Dermis microvascular lymphatic vessel endothelial cell (primary cell): ENCODE measurements at regions not wholly inside any gene's neighbourhood (a gene's known extent, or its start where the extent isn't known, plus 50 kb on each side); places are given as distances from the start of the nearest gene placed in this dataset.

ENCODE experiments used
- DNase-seq, 2 donors: peaks; one replicate each; pipeline versions ENCODE4 v3.0.0 to v3.0.0-alpha.2; 2010; ENCODE audit warnings: low read depth in 2 of 2

DNA sequence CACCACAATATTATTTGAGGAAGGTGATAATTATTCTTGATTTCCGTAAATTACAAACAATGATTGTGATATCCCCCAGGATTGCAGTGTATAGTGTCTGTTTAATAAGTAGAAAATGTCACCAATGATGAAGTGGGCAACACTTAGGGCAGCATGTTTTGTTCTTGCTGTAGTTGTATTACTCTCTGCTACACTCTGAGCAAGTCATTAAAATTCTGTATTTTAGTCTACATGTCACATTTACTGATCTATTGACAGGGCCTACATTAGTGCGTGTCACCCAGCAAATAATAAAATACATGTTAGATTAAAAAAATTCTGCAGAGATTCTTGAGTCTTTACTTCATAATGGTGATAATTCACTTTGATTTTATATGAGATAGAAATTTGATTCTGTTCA is 247.6 kb downstream of the TMX3 start:
- no peak for DNase-seq

DNA sequence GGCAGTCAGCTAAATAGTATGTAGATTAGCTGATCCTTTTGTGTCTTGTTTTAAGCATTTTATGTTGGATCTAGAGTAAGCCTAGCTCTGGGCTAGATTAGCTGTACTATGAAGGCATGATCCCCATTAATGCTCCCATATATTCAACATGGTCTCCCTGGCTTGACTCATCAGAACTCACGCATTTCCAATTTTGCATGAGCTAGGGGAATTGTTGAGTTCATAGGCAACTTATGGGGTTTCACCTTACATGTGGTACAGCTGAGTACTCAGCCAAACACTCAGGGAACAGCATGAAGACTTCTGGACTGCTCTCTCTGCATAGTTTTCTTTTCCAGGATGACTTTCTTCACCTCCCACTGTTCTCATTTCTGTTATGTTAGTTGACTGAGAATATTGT is 248.2 kb downstream of the TMX3 start:
- no peak for DNase-seq

DNA sequence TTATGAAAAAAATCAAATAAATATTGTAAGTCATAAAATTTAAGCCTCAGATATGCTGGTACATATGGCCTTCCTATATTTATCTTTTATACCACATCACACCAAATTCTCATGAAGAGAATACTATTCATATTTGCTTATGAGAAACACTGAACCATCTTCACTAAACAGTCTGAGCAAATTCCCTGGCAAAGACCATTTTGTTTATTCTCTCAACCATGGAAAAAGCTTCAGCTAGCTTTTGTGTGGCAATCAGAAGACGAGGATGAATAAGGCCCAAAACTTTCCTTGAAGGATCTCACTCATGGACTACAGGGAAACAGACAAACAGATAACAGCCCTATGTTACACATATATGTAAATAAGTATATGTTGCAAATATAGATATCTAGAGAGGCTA is 252.1 kb downstream of the TMX3 start:
- no peak for DNase-seq

DNA sequence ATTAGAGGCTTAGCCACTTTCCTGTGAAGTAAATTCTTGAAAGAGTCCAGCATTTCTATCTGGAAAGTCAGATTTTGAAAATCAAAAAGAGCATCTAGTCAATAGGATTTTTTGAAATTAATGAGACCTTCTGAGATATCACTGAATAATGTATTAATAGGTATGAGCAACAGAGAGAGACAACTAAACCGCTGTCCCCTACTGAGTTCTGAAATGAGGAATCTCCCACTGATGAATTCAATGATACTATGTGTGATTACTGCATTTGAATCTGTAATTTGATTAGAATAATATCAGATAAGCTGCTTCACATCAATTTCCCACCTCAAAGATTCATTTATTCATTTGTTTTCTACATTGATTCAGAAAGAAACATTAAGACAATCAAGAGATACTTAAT is 252.8 kb downstream of the TMX3 start:
- DNase-seq: no peak

DNA sequence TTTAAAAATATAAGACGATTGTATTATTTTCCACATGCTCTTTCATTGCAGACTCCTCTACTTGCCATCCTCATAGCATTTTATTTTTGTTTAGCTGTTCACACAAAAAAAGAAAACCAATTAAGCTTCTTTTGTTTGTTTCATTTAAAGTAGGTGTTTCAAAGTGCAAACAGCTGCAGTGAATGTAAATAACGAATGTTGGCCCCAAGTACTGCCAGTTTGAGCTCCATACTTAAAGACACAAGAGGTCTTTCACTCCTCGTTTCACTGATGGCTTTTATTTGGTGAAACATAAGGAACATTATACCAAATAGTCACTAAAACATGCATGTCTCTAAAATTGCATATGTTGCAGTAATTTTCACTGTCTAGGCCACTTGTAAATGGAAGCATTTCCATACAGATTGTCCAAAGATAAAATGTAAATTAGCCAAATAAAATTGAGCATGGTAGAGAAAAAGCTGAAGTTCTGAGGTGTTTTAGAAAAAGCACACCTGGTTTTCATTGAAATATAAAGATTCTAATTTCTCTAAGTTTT is 253.4 kb downstream of the TMX3 start:
- no peak for DNase-seq

DNA sequence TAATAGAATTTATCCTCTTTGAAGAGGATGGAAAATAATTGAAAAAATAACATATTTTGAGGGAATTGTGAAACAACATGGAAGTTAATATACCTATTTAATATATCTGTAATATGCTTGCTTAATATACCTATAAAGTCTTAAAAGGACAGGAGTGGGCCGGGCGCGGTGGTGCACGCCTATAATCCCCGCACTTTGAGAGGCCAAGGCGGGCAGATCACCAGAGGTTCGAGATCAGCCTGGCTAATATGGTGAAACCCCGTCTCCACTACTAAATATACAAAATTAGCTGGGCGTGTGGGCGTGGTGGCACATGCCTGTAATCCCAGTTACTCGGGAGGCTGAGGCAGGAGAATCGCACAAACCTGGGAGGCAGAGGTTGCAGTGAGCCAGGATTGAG is 254.9 kb downstream of the TMX3 start:
- DNase-seq: no peak

DNA sequence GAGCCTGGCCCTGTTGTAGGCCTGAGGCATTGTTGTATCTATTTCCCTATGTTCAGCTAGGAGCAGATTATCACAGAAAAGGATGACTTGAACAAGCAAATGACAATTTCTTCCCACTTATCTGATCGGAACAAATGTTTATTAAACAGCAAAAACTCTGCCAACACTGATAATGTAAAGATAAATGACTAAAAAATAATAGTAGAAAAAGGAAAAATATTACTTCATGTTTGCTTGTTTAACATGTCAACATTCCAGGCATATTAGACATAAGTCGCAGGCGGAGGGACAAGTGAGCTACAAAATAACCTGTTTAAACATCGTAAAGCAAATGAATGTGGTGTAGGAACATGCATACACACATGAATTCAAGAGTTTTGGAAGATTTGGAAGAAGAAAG is 257.9 kb downstream of the TMX3 start:
- no peak for DNase-seq

DNA sequence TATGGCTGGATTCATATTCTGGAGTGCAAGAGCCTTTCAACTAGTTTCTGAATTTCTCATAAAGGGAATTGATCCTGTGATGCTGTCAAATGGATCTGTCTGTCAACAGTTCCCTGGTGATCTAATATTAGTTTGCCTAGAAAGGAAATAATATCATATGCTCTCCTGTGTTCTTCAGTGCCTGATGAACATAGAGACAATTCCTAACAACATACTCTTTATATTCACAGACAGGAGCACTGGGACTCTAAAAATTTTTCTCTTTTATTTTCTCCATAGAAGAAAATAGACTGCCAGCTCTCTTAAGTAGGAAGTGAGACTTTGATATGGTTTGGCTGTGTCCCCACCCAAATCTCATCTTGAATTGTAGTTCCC is 259.7 kb downstream of the TMX3 start:
- DNase-seq: no peak

DNA sequence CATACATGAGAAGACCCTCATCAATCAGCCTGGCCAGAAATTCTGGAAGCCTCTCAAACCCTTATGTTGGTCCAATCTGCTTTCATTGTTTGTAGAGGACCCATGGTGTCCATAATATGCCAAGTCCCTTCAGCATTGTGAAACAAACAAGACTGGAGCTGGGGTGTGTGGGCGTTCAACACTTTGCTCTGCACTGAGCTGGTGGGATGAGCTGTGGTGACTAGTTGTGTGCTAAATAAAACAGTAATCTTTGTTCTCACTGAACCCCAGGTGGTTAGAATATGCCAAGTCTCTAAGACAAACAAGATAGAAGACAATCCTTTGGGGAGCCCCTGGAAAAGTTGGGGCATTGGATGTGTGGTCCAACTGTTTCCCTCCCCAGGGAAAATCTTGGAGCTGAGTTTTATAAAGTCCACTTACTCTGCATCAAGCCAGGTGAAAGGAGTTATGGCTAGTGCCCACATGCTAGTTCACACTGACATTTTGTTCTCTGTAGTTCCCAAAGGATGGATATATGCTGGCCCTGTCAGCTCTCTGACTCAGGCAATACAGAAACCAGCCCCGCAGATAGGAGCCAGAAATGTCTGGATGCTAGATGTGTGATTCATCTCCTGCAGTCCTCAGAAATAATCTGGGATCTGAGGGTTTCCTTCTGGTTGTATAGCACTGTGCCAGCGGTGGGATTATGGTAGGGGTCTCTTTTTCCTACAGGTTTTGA is 260.2 kb downstream of the TMX3 start:
- DNase-seq: no peak

DNA sequence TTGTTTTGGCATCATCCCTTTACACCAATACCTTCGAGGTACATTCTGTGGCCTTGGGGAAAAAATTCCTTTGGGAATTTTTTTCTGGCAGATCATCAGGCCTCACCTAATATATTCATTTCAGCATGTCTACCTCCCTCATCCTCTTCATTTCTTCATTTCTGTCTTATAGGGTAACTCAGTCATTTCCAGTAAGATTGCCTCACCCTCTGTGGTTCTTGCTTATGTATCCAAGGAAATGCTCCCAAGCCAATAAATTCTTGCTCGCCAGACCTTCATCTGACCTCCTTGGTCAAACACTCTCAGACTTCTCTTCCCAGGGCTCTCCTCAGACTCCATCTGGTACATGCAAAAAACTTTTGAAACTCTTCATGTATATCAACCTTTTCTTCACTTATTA is 265.6 kb downstream of the TMX3 start:
- DNase-seq: no peak

DNA sequence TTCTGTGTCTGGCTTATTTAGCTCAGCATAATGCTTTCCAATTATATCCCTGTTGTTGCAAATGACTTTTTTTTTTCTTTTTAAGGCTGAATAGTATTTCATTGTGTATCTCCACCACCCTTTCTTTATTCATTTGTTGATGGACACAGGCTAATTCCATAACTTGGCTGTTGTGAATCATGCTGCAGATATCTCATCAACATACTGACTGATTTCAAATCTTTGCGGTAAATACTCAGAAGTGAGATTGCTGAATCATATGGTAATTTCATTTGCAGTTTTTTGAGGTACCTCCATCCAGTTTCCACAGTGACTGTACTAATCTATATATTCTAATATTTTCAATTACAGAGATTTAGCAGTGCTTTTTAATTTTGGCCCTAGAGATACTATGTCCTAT is 266.2 kb downstream of the TMX3 start:
- DNase-seq: no peak

DNA sequence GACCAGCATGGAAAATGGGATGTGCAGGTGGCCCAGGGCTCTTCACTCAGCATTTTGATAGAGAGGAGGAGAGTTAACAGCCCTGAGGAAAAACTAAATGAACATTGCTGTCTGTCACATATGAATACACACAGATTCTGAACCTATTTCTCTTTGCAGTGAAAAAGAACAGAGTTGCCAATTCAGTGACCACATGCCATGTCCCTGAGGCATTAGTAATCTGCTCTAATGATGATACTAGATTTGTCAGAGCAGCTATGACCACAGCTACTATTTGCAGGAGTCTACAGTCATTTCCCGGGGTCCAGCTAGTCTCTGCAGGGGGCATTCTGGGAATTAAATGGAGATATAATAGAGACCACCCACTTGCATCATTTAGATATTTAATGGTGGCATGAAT is 267.6 kb downstream of the TMX3 start:
- DNase-seq: no peak

DNA sequence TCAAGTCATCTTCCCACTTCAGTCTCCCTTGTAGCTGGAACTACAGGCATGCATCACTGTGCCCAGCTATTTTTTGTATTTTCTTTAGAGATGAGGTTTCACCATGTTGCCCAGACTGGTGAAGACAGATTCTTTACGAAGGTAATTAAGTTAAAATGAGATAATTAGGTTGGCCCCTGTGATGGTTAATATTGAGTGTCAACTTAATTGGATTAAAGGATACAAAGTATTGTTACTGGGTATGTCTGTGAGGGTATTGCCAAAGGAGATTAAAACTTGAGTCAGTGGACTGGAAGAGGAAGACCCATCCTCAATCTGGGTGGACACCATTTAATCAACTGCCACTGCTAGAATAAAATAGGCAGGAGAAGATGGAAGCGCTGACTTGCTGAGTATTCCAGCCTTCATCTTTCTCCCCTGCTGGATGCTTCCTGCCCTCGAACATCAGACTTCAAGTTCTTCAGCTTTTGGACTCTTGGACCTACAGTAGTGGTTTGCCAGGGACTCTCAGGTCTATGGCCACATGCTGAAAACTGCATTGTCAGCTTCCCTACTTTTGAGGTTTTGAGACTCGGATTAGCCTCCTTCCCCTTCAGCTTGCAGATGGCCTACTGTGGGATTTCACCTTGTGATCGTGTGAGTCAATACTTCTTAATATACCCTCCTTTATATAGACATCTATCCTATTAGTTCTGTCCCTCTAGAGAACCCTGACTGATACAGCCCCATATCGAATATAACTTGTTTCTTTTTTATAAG is 269.1 kb downstream of the TMX3 start:
- DNase-seq: no peak

DNA sequence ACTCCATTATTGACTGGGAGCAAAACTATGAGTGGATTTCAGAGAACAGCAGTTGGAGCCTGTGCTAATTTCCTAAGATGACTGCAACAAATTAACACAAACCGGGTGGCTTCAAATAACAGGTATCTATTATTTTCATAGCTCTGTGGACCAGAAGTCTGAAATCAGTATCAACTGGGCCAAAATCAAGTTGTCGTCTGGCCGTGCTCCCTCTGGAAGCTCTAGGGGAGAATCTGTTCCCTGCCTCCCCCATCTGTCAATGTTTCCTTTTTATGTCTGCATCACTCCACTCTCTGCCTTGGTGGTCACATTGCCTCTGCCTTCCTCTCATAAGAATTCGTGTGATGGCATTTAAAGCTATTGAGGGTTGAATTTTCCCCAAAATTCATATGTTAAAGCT is 269.8 kb downstream of the TMX3 start:
- no peak for DNase-seq

DNA sequence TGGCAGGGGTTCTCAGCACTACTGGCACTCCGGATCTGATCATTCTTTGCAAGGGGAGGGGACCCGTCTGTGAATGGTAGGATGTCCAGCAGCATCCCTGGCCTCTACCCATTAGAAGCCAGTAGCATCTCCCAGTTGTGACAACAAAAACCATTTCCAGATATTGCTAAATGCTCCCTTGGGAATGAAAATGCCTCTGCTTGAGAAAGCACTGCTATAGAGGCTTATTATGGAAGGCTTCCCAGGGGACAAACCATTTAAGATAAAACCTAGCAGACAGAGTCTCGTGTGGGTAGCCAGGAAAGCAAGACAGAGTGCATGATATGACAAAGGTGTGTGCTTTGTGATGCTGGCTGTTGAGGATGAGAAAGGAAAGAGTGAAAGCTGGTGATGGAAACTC is 273.7 kb downstream of the TMX3 start:
- DNase-seq: no peak

DNA sequence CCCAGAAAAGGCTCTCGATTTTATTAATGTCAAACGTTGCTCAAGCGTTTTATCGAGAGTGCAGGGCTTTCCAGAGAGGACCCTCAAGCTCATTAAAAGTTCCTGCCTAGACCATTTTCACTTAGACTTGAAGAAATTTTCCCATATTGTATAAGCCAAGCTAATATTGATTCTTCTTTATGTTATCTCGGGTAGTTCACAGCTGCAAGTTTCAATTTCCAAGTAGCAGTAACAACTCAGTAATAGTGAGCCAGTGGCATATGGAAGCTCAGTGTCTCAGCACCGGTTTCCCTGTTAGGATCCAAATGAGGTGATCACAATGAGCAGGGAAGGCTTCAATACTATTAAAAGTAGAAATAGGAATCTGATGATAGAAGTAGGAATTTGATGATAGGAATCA is 274.5 kb downstream of the TMX3 start:
- DNase-seq: no peak

DNA sequence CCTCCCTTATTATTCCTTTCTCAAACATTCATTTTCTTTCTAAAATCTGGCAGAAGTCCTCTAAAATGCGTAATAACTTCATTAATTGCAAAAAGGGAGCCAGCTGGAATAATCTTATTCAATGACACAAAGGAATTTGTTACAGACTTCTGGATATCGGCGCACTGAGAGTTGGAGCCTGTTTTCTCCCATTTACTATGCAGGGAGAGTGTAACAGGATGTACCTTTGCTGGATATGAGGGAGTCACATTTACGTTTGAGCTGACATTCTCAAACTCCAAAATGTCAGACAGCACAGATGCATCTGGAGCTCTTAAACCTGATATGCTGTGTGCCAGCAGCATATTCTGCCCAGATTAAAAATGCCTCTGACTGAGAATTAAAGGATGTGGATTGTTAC is 275.3 kb downstream of the TMX3 start:
- DNase-seq: no peak

DNA sequence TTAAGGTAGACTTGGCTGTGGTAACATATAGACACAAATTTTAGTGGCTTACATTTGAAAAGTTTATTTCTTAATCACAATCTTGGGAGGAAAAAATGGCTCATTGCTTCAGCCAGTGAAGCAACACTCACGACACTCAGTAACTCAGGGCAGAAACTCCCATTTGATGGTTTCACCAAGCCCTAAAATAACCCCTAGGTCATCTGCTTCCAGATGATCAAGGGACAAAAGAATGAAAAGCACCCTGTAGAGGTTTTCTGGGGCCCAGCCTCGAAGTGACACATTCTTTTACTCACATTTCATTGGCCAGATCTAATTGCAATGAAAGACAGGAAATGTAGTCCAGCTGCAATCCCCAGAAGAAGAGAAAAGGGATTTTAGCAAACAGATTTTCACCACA is 275.9 kb downstream of the TMX3 start:
- no peak for DNase-seq

DNA sequence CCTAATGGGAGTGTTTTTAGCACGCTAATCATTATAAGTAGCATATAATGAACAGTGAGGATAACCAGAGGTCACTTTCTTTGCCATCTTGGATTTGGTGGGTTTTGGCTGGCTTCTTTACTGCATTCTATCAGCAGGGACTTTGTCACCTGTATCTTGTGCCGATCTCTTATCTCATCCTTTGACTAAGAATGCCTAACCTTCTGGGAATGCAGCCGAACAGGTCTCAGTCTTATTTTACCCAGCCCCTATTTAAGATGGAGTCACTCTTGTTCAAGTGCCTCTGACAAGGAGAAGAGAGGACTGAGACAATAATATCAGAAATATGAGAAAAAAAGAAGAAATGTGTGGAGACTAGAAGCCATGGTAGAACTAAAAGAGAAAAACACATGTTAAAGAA is 276.4 kb downstream of the TMX3 start:
- DNase-seq: no peak

DNA sequence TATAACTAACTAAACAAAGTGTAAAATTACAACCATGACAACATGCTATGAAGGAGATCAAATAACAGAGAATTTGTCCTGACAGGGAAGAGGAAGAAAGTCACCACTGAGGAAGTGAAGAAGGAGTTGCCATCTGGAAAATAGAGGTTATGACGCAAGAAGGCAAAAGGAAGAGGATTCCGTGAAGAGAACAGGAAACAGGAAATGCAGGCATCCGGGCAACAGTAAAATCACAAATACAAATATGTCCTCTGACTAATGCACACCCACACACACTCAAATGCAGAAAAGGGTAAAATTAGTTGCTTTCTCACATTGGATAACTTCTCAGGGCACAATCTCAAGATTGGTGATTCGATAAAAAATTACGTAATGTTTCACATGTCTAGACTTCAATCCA is 278.4 kb downstream of the TMX3 start:
- no peak for DNase-seq

DNA sequence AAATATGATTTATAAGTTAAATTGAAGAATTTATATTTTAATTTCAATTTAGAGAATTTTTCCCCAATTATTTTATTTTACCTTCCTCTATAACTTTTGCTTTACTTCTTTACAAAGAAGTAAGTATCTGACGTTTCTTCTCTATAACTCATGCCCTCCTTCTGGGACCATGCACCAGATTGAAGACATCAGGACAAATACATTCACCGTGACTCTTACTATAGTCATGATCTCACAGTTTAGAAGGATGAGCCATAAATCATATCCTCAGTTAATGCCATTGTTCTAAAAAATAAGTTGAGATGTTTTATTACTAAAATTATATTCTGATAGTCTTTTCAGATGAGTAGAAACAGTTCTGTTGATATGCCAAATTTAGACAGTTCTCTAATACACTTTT is 279.3 kb downstream of the TMX3 start:
- DNase-seq: no peak

DNA sequence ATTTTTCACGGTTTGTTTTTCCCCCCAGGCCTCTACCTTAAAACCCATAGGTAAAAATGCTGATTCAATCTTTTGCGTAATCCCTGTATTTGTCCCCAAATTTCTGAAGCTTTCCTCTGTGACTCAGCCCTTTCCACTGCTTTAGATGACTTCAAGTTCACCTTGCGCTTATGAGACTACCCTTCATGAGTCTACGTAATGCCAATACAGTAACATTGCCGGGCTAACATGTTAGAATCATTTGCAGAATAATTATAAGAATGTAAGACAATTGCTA is 283.0 kb downstream of the TMX3 start:
- no peak for DNase-seq

DNA sequence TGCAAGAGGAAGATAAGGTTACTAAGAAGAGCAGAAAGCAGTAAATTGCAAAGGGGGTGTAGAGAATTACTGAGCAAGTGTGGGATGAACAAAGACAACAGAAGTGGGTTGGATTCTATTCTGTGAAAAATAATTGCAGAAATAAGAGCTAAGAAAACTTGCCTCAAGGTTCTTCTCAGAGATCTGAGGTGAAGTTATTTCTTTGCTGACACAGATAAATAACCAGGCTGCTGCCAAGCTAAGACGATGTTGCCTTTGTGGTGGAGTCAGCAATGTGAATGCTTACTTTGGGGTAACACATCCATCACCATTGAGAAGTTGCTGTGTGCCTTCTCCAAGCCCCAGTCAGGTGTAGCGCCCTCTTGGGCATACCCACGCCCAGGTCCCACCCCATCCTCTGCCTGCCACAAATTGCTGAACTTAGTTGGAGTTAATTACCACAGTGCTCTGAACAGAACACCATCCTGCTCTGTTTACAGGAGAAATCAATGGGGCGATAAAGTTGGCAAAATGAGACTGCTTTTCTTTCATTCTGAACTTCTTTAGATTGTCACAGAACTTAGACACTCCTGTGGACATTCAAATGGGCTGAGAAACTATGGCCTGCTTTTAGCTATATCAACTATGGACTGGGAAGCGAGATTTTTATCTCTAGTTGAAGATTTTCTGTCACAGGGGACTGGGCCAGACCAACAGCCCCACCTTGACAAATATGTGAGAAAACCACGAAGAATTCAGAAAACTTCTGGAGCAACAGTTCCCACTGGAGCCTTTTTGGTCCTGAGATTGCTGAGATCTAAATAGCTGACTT is 283.6 kb downstream of the TMX3 start:
- no peak for DNase-seq
